Transverse colon (tissue), 4 donors: ENCODE measurements at regions not wholly inside any gene's neighbourhood (a gene's known extent, or its start where the extent isn't known, plus 50 kb on each side); places are given as distances from the start of the nearest gene placed in this dataset.
"Not testable (repeated sequence)": the region's sequence is repeated elsewhere in the genome, so short reads cannot be mapped to it uniquely, and the experiment has no call there.

ENCODE experiments used
- DNase-seq: peaks from one replicate; pipeline ENCODE4 v3.0.0-alpha.2; 2019
- H3K27ac ChIP-seq, 4 donors: fragments of 200-600 bp; sonication (generic); 2 replicates each; pipeline ENCODE4 v1.5.1; 2016 to 2018; ENCODE audit warnings: inconsistent platforms in 4 of 4
- H3K27me3 ChIP-seq: fragments of 200-600 bp; sonication (generic); 2 replicates; pipeline ENCODE4 v1.5.1; 2017; ENCODE audit warnings: inconsistent platforms
- H3K36me3 ChIP-seq, 4 donors: fragments of 200-600 bp; sonication (generic); 2 replicates each; pipeline ENCODE4 v1.5.1; 2017 to 2019; ENCODE audit warnings: inconsistent platforms in 4 of 4
- H3K4me1 ChIP-seq, 4 donors: fragments of 200-600 bp; sonication (generic); 2 replicates each; pipeline ENCODE4 v1.5.1; 2017 to 2020; ENCODE audit warnings: inconsistent platforms in 4 of 4
- H3K4me3 ChIP-seq, 4 donors: fragments of 200-600 bp; sonication (generic); 1 replicate in 1 of 4; 2 replicates in 3 of 4; pipeline versions ENCODE4 v1.5.1 to v1.6.1; 2017 to 2019; ENCODE audit warnings: inconsistent platforms in 4 of 4
- H3K9me3 ChIP-seq, 2 donors: fragments of 200-600 bp; sonication (generic); 2 replicates each; pipeline ENCODE4 v1.5.1; 2017 to 2019; ENCODE audit warnings: inconsistent platforms in 2 of 2
- CTCF ChIP-seq, 5 experiments: fragments of 200-600 bp in 3 of 5; fragments of 450-650 bp in 2 of 5; sonication (generic) in 3 of 5; IDR thresholded peaks; 1 replicate in 2 of 5; 2 replicates in 3 of 5; pipeline ENCODE4 v1.5.1; 2016 to 2017; ENCODE audit warnings: antibody characterized with exemption in 5 of 5, inconsistent platforms in 3 of 5, mild to moderate bottlenecking in 2 of 5, moderate library complexity in 1 of 5
- EP300 ChIP-seq: sonication (generic); formaldehyde crosslinking; IDR thresholded peaks from one replicate; pipeline ENCODE4 v1.6.1; 2017; ENCODE audit warnings: antibody characterized with exemption, low read depth
- POLR2A ChIP-seq: fragments of 450-650 bp; IDR thresholded peaks from one replicate; pipeline ENCODE4 v1.6.1; 2016; ENCODE audit warnings: antibody characterized with exemption, mild to moderate bottlenecking, moderate library complexity
- POLR2AphosphoS5 ChIP-seq, 3 donors: sonication (generic); formaldehyde crosslinking; IDR thresholded peaks; one replicate each; pipeline ENCODE4 v1.6.1; 2016; ENCODE audit warnings: antibody characterized with exemption in 3 of 3
- WGBS, 2 donors: methylation state at CpG; one replicate each; pipeline ENCODE4 v1.1.5; 2018; ENCODE audit warnings: low coverage in 1 of 2; 5-methylcytosine and 5-hydroxymethylcytosine counted together
- in situ Hi-C, 4 donors: fragments of 200-750 bp; cut with MboI; loops; one replicate each; pipeline versions ENCODE4 v1.15.0 to v1.15.1; 2017; ENCODE audit warnings: low sequenced_read_pairs in 3 of 4, low pct_ligation_motif_present in 1 of 4, low pct_unique_long_range_greater_than_20kb in 1 of 4
- intact Hi-C: fragments of 100-400 bp; cut with DNase I; formaldehyde crosslinking; loops from one replicate; pipeline ENCODE4 v1.15.1; 2023; ENCODE audit warnings: low total_unique reads

GRCh38 chr11:45741582-45741981 lies 63.4 kb upstream of the SLC35C1 start:
- no peak for TF ChIP-seq POLR2A
- DNase-seq, result no peak

GRCh38 chr11:45741032-45741431 lies 63.9 kb upstream of the SLC35C1 start:
- no peaks in the 10 kb centered on the region for H3K9me3 ChIP-seq
- WGBS, 2 donors, result 63 to 67% methylated on average over 2 of the region's 2 CpGs
- TF ChIP-seq CTCF (IDR thresholded peaks at IDR 0.05), result no peak
- no peak for TF ChIP-seq EP300
- TF ChIP-seq POLR2AphosphoS5 (IDR thresholded peaks at IDR 0.05), result no peak
- no peak for TF ChIP-seq POLR2A
- H3K27ac ChIP-seq, result no peak overlapping the region
- in situ Hi-C loops, result no loop called here
- no peak for DNase-seq
- no peaks in the 10 kb centered on the region for H3K36me3 ChIP-seq
- no peaks in the 10 kb centered on the region for H3K27me3 ChIP-seq
- intact Hi-C loops, result no loop called here
- H3K4me1 ChIP-seq, result no peaks in the 10 kb centered on the region
- H3K4me3 ChIP-seq, result no peak overlapping the region

More at GRCh38 chr11:45741582-45741981, 63.4 kb upstream of the SLC35C1 start:
- Histone ChIP-seq H3K4me1 (no peaks in the 10 kb centered on the region), H3K36me3 (no peaks in the 10 kb centered on the region), H3K9me3 (no peaks in the 10 kb centered on the region), H3K27ac (no peak overlapping the region), H3K27me3 (no peaks in the 10 kb centered on the region), H3K4me3 (no peak overlapping the region)
- in situ Hi-C loops, result no loop called here
- WGBS, 2 donors, result 85 to 90% methylated on average over 2 of the region's 2 CpGs
- intact Hi-C loops, result no loop called here

GRCh38 chr11:45739866-45740265 lies 65.1 kb upstream of the SLC35C1 start:
- intact Hi-C loops, result no loop called here
- TF ChIP-seq EP300 (no peak), POLR2A (no peak), CTCF (IDR thresholded peaks at IDR 0.05) (no peak), POLR2AphosphoS5 (IDR thresholded peaks at IDR 0.05) (no peak)
- H3K9me3 ChIP-seq, result no peaks in the 10 kb centered on the region
- no peak overlapping the region for H3K27ac ChIP-seq
- DNase-seq, result no peak
- H3K4me3 ChIP-seq, result no peak overlapping the region
- H3K36me3 ChIP-seq, result no peaks in the 10 kb centered on the region
- no peaks in the 10 kb centered on the region for H3K27me3 ChIP-seq
- in situ Hi-C loops, result no loop called here
- no peaks in the 10 kb centered on the region for H3K4me1 ChIP-seq
- WGBS, 2 donors, result 86 to 92% methylated on average over 2 to 3 of the region's 3 CpGs

GRCh38 chr11:45739071-45739470 lies 65.9 kb upstream of the SLC35C1 start:
- H3K4me1 ChIP-seq, H3K36me3 ChIP-seq, H3K27me3 ChIP-seq, DNase-seq, H3K9me3 ChIP-seq, intact Hi-C loops, H3K27ac ChIP-seq, H3K4me3 ChIP-seq, in situ Hi-C loops: not testable (repeated sequence)
- 93 to 100% methylated on average over 13 to 19 of the region's 22 CpGs for WGBS, 2 donors

DNA sequence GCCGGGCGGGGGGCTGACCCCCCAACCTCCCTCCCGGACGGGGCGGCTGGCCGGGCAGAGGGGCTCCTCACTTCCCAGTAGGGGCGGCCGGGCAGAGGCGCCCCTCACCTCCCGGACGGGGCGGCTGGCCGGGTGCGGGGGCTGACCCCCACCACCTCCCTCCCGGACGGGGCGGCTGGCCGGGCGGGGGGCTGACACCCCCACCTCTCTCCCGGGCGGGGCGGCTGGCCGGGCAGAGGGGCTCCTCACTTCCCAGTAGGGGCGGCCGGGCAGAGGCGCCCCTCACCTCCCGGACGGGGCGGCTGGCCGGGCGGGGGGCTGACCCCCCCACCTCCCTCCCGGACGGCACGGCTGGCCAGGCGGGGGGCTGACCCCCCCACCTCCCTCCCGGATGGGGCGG lies 66.8 kb upstream of the SLC35C1 start:
- H3K4me3 ChIP-seq, H3K27ac ChIP-seq, H3K36me3 ChIP-seq, DNase-seq, H3K9me3 ChIP-seq, H3K4me1 ChIP-seq, H3K27me3 ChIP-seq, in situ Hi-C loops, intact Hi-C loops: not testable (repeated sequence)
- WGBS, 2 donors, result no CpG with 5 or more reads among the region's 37 CpGs

DNA sequence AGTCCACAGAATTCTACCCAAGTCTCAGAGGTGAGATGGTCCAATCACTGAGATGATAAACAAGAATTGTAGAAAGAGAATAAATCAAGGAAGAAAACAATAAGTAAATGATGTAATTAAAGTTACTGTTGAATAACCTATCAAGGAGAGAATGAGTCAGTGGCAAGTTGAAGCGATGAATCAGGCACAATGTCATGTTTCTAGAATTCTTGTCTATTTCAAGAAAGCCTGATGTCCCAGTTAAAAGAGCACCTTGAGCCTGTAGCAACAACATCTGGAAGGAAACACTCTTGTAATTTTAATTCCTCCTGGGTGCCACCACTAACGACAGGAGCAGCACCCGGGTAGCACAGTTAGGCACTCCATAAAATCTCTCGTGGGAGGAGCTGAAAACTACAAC lies 67.9 kb upstream of the SLC35C1 start:
- no peak for TF ChIP-seq EP300
- no peak for TF ChIP-seq CTCF (IDR thresholded peaks at IDR 0.05)
- TF ChIP-seq POLR2AphosphoS5 (IDR thresholded peaks at IDR 0.05), result no peak
- TF ChIP-seq POLR2A, result no peak
- H3K36me3 ChIP-seq, result no peaks in the 10 kb centered on the region
- WGBS, 2 donors, result 54 to 80% methylated on average over 4 of the region's 4 CpGs
- H3K27me3 ChIP-seq, result no peaks in the 10 kb centered on the region
- no peak for DNase-seq
- H3K4me1 ChIP-seq, result no peaks in the 10 kb centered on the region
- intact Hi-C loops, result no loop called here
- H3K27ac ChIP-seq, result no peak overlapping the region
- in situ Hi-C loops, result no loop called here
- H3K4me3 ChIP-seq, result no peak overlapping the region
- no peaks in the 10 kb centered on the region for H3K9me3 ChIP-seq
